ENCODE measurements at regions not wholly inside any gene's neighbourhood (a gene's known extent, or its start where the extent isn't known, plus 50 kb on each side); places are given as distances from the start of the nearest gene placed in this dataset.

DNA sequence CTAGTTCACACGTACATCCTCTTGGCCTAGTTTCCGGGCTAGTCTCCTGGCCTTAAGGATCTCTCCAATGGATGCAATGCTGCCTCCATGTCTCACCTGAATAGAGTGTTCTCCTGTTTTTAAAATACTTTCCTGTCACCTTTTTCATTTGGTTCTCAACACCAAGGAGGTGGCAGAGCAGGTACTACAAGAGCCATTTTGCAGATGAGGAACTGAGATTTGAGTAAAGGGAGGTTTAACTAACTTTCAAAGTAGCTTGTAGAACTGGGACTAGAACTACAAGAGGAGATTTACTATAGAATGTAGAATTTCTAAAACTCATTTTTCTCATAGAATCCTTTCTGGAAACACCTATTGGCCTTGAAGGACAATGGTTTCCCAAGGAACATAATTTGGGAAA lies 97.6 kb upstream of the AP1S2 start:
- TF ChIP-seq, protein P1, sequence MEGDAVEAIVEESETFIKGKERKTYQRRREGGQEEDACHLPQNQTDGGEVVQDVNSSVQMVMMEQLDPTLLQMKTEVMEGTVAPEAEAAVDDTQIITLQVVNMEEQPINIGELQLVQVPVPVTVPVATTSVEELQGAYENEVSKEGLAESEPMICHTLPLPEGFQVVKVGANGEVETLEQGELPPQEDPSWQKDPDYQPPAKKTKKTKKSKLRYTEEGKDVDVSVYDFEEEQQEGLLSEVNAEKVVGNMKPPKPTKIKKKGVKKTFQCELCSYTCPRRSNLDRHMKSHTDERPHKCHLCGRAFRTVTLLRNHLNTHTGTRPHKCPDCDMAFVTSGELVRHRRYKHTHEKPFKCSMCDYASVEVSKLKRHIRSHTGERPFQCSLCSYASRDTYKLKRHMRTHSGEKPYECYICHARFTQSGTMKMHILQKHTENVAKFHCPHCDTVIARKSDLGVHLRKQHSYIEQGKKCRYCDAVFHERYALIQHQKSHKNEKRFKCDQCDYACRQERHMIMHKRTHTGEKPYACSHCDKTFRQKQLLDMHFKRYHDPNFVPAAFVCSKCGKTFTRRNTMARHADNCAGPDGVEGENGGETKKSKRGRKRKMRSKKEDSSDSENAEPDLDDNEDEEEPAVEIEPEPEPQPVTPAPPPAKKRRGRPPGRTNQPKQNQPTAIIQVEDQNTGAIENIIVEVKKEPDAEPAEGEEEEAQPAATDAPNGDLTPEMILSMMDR (IDR thresholded peaks at IDR 0.05; ENCODE audit: insufficient read depth, low read depth, low read length), result no peak
- TF ChIP-seq EZH2 (IDR thresholded peaks at IDR 0.05; ENCODE audit: insufficient read depth, low read length), result no peak

All from astrocyte (in vitro differentiated cells and primary cell).